ENCODE measurements at regions not wholly inside any gene's neighbourhood (a gene's known extent, or its start where the extent isn't known, plus 50 kb on each side); places are given as distances from the start of the nearest gene placed in this dataset.

GRCh38 chr5:158013303-158013702, 154.4 kb upstream of the CLINT1 start:
- CTCF ChIA-PET: interaction anchor here (1.0 to 1.7 kb wide), 10 partner anchors 10 to 1093 kb away, joined by 3 to 9 read pairs (median 4); partner anchors contain the start of gene CLINT1
- Mint-ChIP-seq H3K4me1 (peaks cover 36% of the 10 kb centered on the region), H3K27me3 (ENCODE audit: low read depth) (no peaks in the 10 kb centered on the region), H3K4me3 (peak overlapping the region; percentile 49), H3K36me3 (no peaks in the 10 kb centered on the region), H3K9me3 (no peaks in the 10 kb centered on the region; the same call in 1 of the 2 replicates), H3K27ac (peak overlapping the region; percentile 76)
- POLR2A ChIA-PET: no interaction called here
- DNase-seq (ENCODE audit: low spot score): peak; percentile 28
- ATAC-seq: peak; percentile 67
- TF ChIP-seq ZNF138 (CRISPR knock-in tag; conservative IDR thresholded peaks at IDR 0.05) (no peak), ETV6 (CRISPR knock-in tag; IDR thresholded peaks at IDR 0.05) (peak; percentile 67), TEAD1 (CRISPR knock-in tag; IDR thresholded peaks at IDR 0.05) (peak; percentile 73; the same call in 1 of the 2 replicates), ZNF281 (CRISPR knock-in tag; IDR thresholded peaks at IDR 0.05) (0 out of 2 replicates have a peak, but pooled peaks have one; percentile 74), GABPB1 (CRISPR knock-in tag; IDR thresholded peaks at IDR 0.05) (no peak), FOXK1 (CRISPR knock-in tag; IDR thresholded peaks at IDR 0.05) (0 out of 2 replicates have a peak, but pooled peaks have one; percentile 26), ZBTB21 (CRISPR knock-in tag; IDR thresholded peaks at IDR 0.05; ENCODE audit: borderline replicate concordance) (peak; percentile 71; the same call in 1 of the 2 replicates)

- peaks cover 36% of the 10 kb centered on the region for H3K4me1 Mint-ChIP-seq
- no peak overlapping the region for H3K4me3 Mint-ChIP-seq
- ChIA-PET CTCF (interaction anchor here (1.3 to 1.5 kb wide), 4 partner anchors 17 to 684 kb away, joined by 3 to 6 read pairs (median 4); no protein-coding TSS in a partner anchor), POLR2A (no interaction called here)
- H3K9me3 Mint-ChIP-seq: no peaks in the 10 kb centered on the region; the same call in 1 of the 2 replicates
- TF ChIP-seq, protein P1, sequence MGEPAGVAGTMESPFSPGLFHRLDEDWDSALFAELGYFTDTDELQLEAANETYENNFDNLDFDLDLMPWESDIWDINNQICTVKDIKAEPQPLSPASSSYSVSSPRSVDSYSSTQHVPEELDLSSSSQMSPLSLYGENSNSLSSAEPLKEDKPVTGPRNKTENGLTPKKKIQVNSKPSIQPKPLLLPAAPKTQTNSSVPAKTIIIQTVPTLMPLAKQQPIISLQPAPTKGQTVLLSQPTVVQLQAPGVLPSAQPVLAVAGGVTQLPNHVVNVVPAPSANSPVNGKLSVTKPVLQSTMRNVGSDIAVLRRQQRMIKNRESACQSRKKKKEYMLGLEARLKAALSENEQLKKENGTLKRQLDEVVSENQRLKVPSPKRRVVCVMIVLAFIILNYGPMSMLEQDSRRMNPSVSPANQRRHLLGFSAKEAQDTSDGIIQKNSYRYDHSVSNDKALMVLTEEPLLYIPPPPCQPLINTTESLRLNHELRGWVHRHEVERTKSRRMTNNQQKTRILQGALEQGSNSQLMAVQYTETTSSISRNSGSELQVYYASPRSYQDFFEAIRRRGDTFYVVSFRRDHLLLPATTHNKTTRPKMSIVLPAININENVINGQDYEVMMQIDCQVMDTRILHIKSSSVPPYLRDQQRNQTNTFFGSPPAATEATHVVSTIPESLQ (CRISPR knock-in tag; IDR thresholded peaks at IDR 0.05): no peak
- no peak for TF ChIP-seq SMAD4 (CRISPR knock-in tag; IDR thresholded peaks at IDR 0.05)
- no peak for TF ChIP-seq ZNF425 (CRISPR knock-in tag; conservative IDR thresholded peaks at IDR 0.05)
- TF ChIP-seq ELF4 (CRISPR knock-in tag; IDR thresholded peaks at IDR 0.05; ENCODE audit: low read depth): no peak
- TF ChIP-seq ZNF219 (CRISPR knock-in tag; IDR thresholded peaks at IDR 0.05; ENCODE audit: borderline replicate concordance): no peak
- no peak for TF ChIP-seq ZNF416 (CRISPR knock-in tag; IDR thresholded peaks at IDR 0.05)
- TF ChIP-seq TCF7 (CRISPR knock-in tag; IDR thresholded peaks at IDR 0.05; ENCODE audit: low read depth): no peak
- no peak for TF ChIP-seq CTCF (IDR thresholded peaks at IDR 0.05)
- TF ChIP-seq ZNF512 (CRISPR knock-in tag; IDR thresholded peaks at IDR 0.05; ENCODE audit: borderline replicate concordance): no peak
- TF ChIP-seq MYBL2 (CRISPR knock-in tag; IDR thresholded peaks at IDR 0.05): no peak
- no peak for TF ChIP-seq ATF1 (CRISPR knock-in tag; IDR thresholded peaks at IDR 0.05)
- no peak for TF ChIP-seq E2F5 (CRISPR knock-in tag; IDR thresholded peaks at IDR 0.05)
- TF ChIP-seq RORB (CRISPR knock-in tag; IDR thresholded peaks at IDR 0.05): no peak
- no peak overlapping the region for H3K27ac Mint-ChIP-seq
- H3K36me3 Mint-ChIP-seq: no peaks in the 10 kb centered on the region
- DNase-seq (ENCODE audit: low spot score): no peak
- ATAC-seq: no peak
- H3K27me3 Mint-ChIP-seq (ENCODE audit: low read depth): no peaks in the 10 kb centered on the region
Measured at GRCh38 chr5:158011422-158011821, 152.5 kb upstream of the CLINT1 start.

All from WTC11 (cell line).